ENCODE measurements at regions not wholly inside any gene's neighbourhood (a gene's known extent, or its start where the extent isn't known, plus 50 kb on each side); places are given as distances from the start of the nearest gene placed in this dataset.

- no peaks in the 10 kb centered on the region for H3K27me3 ChIP-seq
- no peak overlapping the region for H3K4me3 ChIP-seq
- H3K27ac ChIP-seq (replicated peaks in 1 of 4) = no peak overlapping the region
- no peak for DNase-seq (ENCODE audit: extremely low spot score)
- intact Hi-C loops (cut with DNase I) = no loop called here
- H3K4me1 ChIP-seq = no peaks in the 10 kb centered on the region
- H3K9me3 ChIP-seq = peaks cover 0 to 14% (median 0%) of the 10 kb centered on the region in 4 donors
- no peaks in the 10 kb centered on the region for H3K36me3 ChIP-seq
- no peak for TF ChIP-seq POLR2AphosphoS5 (IDR thresholded peaks at IDR 0.05)
- no peak for TF ChIP-seq CTCF (IDR thresholded peaks at IDR 0.05)
- no peak for TF ChIP-seq EP300 (IDR thresholded peaks at IDR 0.05)
- TF ChIP-seq POLR2A (IDR thresholded peaks at IDR 0.05; ENCODE audit: low read depth) = no peak
Observed at GRCh38 chr10:75326306-75326705, 75.3 kb downstream of the ZNF503 start.

DNA sequence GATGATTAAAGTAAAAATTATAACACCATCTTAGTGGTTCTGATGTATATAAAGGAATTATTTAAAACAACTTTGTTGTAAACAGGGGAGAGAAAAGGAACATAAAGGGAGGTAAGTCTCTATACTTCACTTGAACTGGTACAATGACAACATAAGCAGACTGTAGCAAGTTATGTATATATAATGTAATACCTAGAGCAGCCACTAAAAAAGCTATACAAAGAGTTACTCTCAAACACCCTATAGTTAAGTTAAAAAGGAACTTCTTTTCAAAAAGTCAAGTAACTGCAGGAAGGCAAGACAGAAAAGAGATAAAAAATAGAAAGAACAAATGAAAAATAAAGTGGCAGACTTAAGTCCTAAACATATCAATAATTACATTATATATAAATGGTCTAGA lies 82.3 kb downstream of the ZNF503 start:
- intact Hi-C loops (cut with DNase I) = no loop called here
- no peaks in the 10 kb centered on the region for H3K27me3 ChIP-seq
- DNase-seq (ENCODE audit: extremely low spot score) = no peak
- H3K4me3 ChIP-seq = no peak overlapping the region
- peaks cover 0 to 36% (median 19%) of the 10 kb centered on the region in 4 donors for H3K9me3 ChIP-seq
- H3K4me1 ChIP-seq = no peaks in the 10 kb centered on the region
- no peak overlapping the region for H3K27ac ChIP-seq (replicated peaks in 1 of 4)
- TF ChIP-seq POLR2AphosphoS5 (IDR thresholded peaks at IDR 0.05) = no peak
- TF ChIP-seq POLR2A (IDR thresholded peaks at IDR 0.05; ENCODE audit: low read depth) = no peak
- no peak for TF ChIP-seq CTCF (IDR thresholded peaks at IDR 0.05)
- TF ChIP-seq EP300 (IDR thresholded peaks at IDR 0.05) = no peak
- no peaks in the 10 kb centered on the region for H3K36me3 ChIP-seq

DNA sequence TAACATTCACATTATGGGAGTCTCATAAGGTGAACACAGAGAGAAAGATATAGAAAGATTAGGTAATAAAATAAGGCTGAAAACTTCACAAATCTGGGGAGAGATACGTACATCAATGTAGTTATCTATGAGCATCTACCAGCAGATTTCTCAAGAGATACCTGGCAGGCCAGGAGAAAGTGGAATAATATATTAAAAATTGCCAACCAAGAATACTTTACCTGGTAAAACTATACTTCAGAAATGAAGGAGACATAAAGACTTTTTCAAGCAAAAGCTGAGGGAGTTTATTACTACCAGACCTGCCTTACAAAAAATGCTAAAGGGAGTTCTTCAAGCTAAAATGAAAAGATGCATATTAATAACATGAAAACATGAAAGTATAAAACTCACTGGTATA lies 78.8 kb upstream of the COMTD1 start:
- Histone ChIP-seq H3K9me3 (peaks cover 0 to 32% (median 22%) of the 10 kb centered on the region in 4 donors), H3K27me3 (no peaks in the 10 kb centered on the region), H3K4me1 (no peaks in the 10 kb centered on the region), H3K36me3 (no peaks in the 10 kb centered on the region), H3K4me3 (no peak overlapping the region), H3K27ac (replicated peaks in 1 of 4) (no peak overlapping the region)
- 95% methylated on average over 1 of the region's 1 CpG for WGBS
- DNase-seq (ENCODE audit: extremely low spot score) = no peak
- intact Hi-C loops (cut with DNase I) = no loop called here
- no peak for TF ChIP-seq EP300 (IDR thresholded peaks at IDR 0.05)
- no peak for TF ChIP-seq POLR2AphosphoS5 (IDR thresholded peaks at IDR 0.05)
- TF ChIP-seq POLR2A (IDR thresholded peaks at IDR 0.05; ENCODE audit: low read depth) = no peak
- TF ChIP-seq CTCF (IDR thresholded peaks at IDR 0.05) = no peak

DNA sequence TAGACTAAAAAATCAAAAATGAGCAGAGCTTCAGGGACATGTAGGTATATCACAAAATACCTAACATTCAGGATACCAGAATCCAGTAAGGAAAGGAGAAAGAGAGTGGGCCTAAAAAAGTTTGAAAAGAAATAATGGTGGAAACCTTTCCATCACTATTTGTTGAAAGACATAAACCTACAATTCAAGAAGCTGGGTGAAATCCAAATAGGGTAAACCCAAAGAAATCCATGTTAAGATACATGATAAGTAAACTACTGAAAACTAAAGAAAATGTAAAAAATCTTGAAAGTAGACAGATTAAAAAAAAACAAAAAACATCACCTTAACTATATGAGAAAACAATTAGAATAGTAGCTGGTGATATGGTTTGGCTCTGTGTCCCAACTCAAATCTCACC lies 76.7 kb upstream of the COMTD1 start:
- no peak for DNase-seq (ENCODE audit: extremely low spot score)
- no peak for TF ChIP-seq EP300 (IDR thresholded peaks at IDR 0.05)
- TF ChIP-seq CTCF (IDR thresholded peaks at IDR 0.05) = no peak
- TF ChIP-seq POLR2A (IDR thresholded peaks at IDR 0.05; ENCODE audit: low read depth) = no peak
- no peak for TF ChIP-seq POLR2AphosphoS5 (IDR thresholded peaks at IDR 0.05)
- Histone ChIP-seq H3K4me3 (no peak overlapping the region), H3K27me3 (no peaks in the 10 kb centered on the region), H3K9me3 (peaks cover 0 to 32% (median 21%) of the 10 kb centered on the region in 4 donors), H3K27ac (replicated peaks in 1 of 4) (no peak overlapping the region), H3K36me3 (no peaks in the 10 kb centered on the region), H3K4me1 (no peaks in the 10 kb centered on the region)
- intact Hi-C loops (cut with DNase I) = no loop called here

- Histone ChIP-seq H3K4me3 (no peak overlapping the region), H3K36me3 (no peaks in the 10 kb centered on the region), H3K9me3 (peaks cover 0 to 9% (median 2%) of the 10 kb centered on the region in 4 donors), H3K27ac (replicated peaks in 1 of 4) (no peak overlapping the region), H3K27me3 (no peaks in the 10 kb centered on the region), H3K4me1 (no peaks in the 10 kb centered on the region)
- TF ChIP-seq CTCF (IDR thresholded peaks at IDR 0.05) = no peak
- TF ChIP-seq POLR2AphosphoS5 (IDR thresholded peaks at IDR 0.05) = no peak
- DNase-seq (ENCODE audit: extremely low spot score) = no peak
- intact Hi-C loops (cut with DNase I) = no loop called here
Observed at GRCh38 chr10:75305675-75306074, 69.9 kb upstream of the COMTD1 start.

All from esophagus muscularis mucosa (tissue), 4 donors.